A549 (cell line): ENCODE measurements at regions not wholly inside any gene's neighbourhood (a gene's known extent, or its start where the extent isn't known, plus 50 kb on each side); places are given as distances from the start of the nearest gene placed in this dataset.

Experiments used
- ATAC-seq, 2 experiments: fragments of 200-7000 bp in 1 of 2; fragments of >200 bp in 1 of 2; cut with Nextera tagmentation in 1 of 2; cut with Tn5 transposase in 1 of 2; 3 replicates each; pipeline versions ENCODE4 v1.8.0 to v1.9.1; 2018 to 2020; ENCODE audit warnings: mild to moderate bottlenecking in 1 of 2, moderate library complexity in 1 of 2
- CTCF ChIA-PET: fragments of 300-600 bp; sonication (Branson Sonifier 250); formaldehyde crosslinking; extraction: SDS; loops from one replicate; lab custom pipeline; 2021; ENCODE audit warnings: antibody characterized with exemption, inconsistent platforms; lab: Yijun Ruan, JAX
- POLR2A ChIA-PET: fragments of 350-600 bp; formaldehyde crosslinking; extraction: SDS; loops from one replicate; lab custom pipeline; 2021; ENCODE audit warnings: antibody characterized with exemption, inconsistent platforms; lab: Yijun Ruan, JAX
- DNase-seq, 2 experiments: peaks; one replicate each; pipeline versions ENCODE4 v3.0.0 to v3.0.0-alpha.2; 2011 to 2016; ENCODE audit warnings: low read depth in 1 of 2, low spot score in 1 of 2
- FAIRE-seq: peaks from 2 replicates; lab custom pipeline; 2011; peaks lifted over from hg19 to GRCh38; lab: Jason Lieb, UNC
- H3K27ac ChIP-seq, 2 experiments: fragments of >200 bp; sonication (Bioruptor Twin); formaldehyde crosslinking; 3 replicates each; pipeline ENCODE4 v1.5.1; 2016 to 2017
- H3K4me1 ChIP-seq: fragments of >200 bp; sonication (Bioruptor Twin); formaldehyde crosslinking; 3 replicates; pipeline ENCODE4 v1.6.1; 2016
- H3K4me2 ChIP-seq: fragments of >200 bp; sonication (Bioruptor Twin); formaldehyde crosslinking; 3 replicates; pipeline ENCODE4 v1.6.1; 2016
- H3K4me3 ChIP-seq: fragments of >200 bp; sonication (Bioruptor Twin); formaldehyde crosslinking; 3 replicates; pipeline ENCODE4 v1.5.1; 2016
- H3K9me3 ChIP-seq: fragments of >200 bp; sonication (Bioruptor Twin); formaldehyde crosslinking; 3 replicates; pipeline ENCODE4 v1.6.1; 2016
- BCL3 ChIP-seq: fragments of >200 bp; sonication (Bioruptor Twin); formaldehyde crosslinking; IDR thresholded peaks from 3 replicates; pipeline ENCODE4 v1.6.1; 2016
- CHD4 ChIP-seq: fragments of 200-600 bp; sonication (generic); IDR thresholded peaks from 2 replicates; pipeline ENCODE4 v1.6.1; 2016; ENCODE audit warnings: antibody characterized with exemption, mild to moderate bottlenecking, borderline replicate concordance
- CTCF ChIP-seq: fragments of >200 bp; sonication (Bioruptor Twin); formaldehyde crosslinking; IDR thresholded peaks from 3 replicates; pipeline ENCODE4 v1.5.1; 2016
- ESRRA ChIP-seq: fragments of 150-350 bp; IDR thresholded peaks from 2 replicates; pipeline ENCODE4 v1.6.1; 2014; ENCODE audit warnings: mild to moderate bottlenecking, low read length, borderline replicate concordance
- FOSB ChIP-seq: fragments of 250-450 bp; sonication (Bioruptor Pico); IDR thresholded peaks from 2 replicates; pipeline ENCODE4 v1.5.0; 2020; ENCODE audit warnings: mild to moderate bottlenecking, moderate library complexity
- FOXS1 ChIP-seq: fragments of 250-450 bp; sonication (Bioruptor Pico); IDR thresholded peaks from 2 replicates; pipeline ENCODE4 v1.5.0; 2020; ENCODE audit warnings: mild to moderate bottlenecking, moderate library complexity
- HMGXB4 ChIP-seq: fragments of 250-450 bp; sonication (Bioruptor Pico); IDR thresholded peaks from 2 replicates; pipeline ENCODE4 v1.5.0; 2021; ENCODE audit warnings: mild to moderate bottlenecking, moderate library complexity, borderline replicate concordance
- JUNB ChIP-seq: fragments of >200 bp; sonication (Bioruptor Twin); formaldehyde crosslinking; IDR thresholded peaks from 2 replicates; pipeline ENCODE4 v1.6.1; 2016
- MAFK ChIP-seq: fragments of 450-650 bp; IDR thresholded peaks from 2 replicates; pipeline ENCODE4 v1.6.1; 2014; ENCODE audit not compliant: partially characterized antibody
- MAZ ChIP-seq: fragments of 150-350 bp; IDR thresholded peaks from 2 replicates; pipeline ENCODE4 v1.6.1; 2014; ENCODE audit warnings: antibody characterized with exemption, low read depth, low read length, borderline replicate concordance
- NR3C1 ChIP-seq: fragments of >200 bp; sonication (Bioruptor Twin); formaldehyde crosslinking; IDR thresholded peaks from 3 replicates; pipeline ENCODE4 v1.6.1; 2017
- POLR2A ChIP-seq: IDR thresholded peaks from 2 replicates; pipeline ENCODE4 v1.6.1; 2012; ENCODE audit warnings: mild to moderate bottlenecking, low read length
- REST ChIP-seq: fragments of 200-600 bp; sonication (generic); IDR thresholded peaks from 2 replicates; pipeline ENCODE4 v1.6.1; 2016; ENCODE audit warnings: antibody characterized with exemption, mild to moderate bottlenecking, moderate library complexity
- RFX5 ChIP-seq: fragments of 450-650 bp; IDR thresholded peaks from 2 replicates; pipeline ENCODE4 v1.7.1; 2014; ENCODE audit warnings: antibody characterized with exemption, mild to moderate bottlenecking, moderate library complexity
- ZC3H11A ChIP-seq: fragments of 450-650 bp; IDR thresholded peaks from 2 replicates; pipeline ENCODE4 v1.6.1; 2014; ENCODE audit warnings: antibody characterized with exemption, mild to moderate bottlenecking
- ZFP36 ChIP-seq: fragments of 450-650 bp; IDR thresholded peaks from 2 replicates; pipeline ENCODE4 v1.6.1; 2014; ENCODE audit warnings: borderline replicate concordance; ENCODE audit not compliant: partially characterized antibody
- ZSCAN20 ChIP-seq: fragments of 250-450 bp; sonication (Bioruptor Pico); IDR thresholded peaks from 2 replicates; pipeline ENCODE4 v1.8.0; 2022; ENCODE audit warnings: mild to moderate bottlenecking, moderate library complexity
- WGBS: methylation state at CpG from one replicate; pipeline ENCODE4 v1.1.6; 2017; ENCODE audit errors: missing lambda C conversion rate; 5-methylcytosine and 5-hydroxymethylcytosine counted together
- TF ChIP-seq, protein P1 (sequence below): IDR thresholded peaks from 2 replicates; pipeline ENCODE4 v1.6.1; 2012; ENCODE audit warnings: low read depth, borderline replicate concordance
- TF ChIP-seq, protein P2 (sequence below): IDR thresholded peaks from 2 replicates; pipeline ENCODE4 v1.6.1; 2012
- TF ChIP-seq, protein P3 (sequence below): fragments of 250-450 bp; sonication (Bioruptor Pico); IDR thresholded peaks from 2 replicates; pipeline ENCODE4 v1.5.0; 2020; ENCODE audit warnings: low read depth, mild to moderate bottlenecking, moderate library complexity
- TF ChIP-seq, protein P4 (sequence below): fragments of >200 bp; sonication (Bioruptor Twin); formaldehyde crosslinking; IDR thresholded peaks from 2 replicates; pipeline ENCODE4 v1.6.1; 2016
- TF ChIP-seq, protein P5 (sequence below): IDR thresholded peaks from 2 replicates; pipeline ENCODE4 v1.6.1; 2012

- H3K27ac ChIP-seq = no peak overlapping the region
- ChIA-PET POLR2A (no interaction called here), CTCF (no interaction called here)
- H3K4me2 ChIP-seq = no peak overlapping the region
- ATAC-seq (no peak), DNase-seq (no peak), FAIRE-seq (no peak)
- no peaks in the 10 kb centered on the region for H3K9me3 ChIP-seq
- no peak overlapping the region for H3K4me3 ChIP-seq
- H3K4me1 ChIP-seq = no peaks in the 10 kb centered on the region
- TF ChIP-seq FOSB (no peak), ESRRA (no peak), ZC3H11A (no peak), POLR2A (no peak), RFX5 (no peak), REST (no peak), FOXS1 (no peak), BCL3 (no peak), NR3C1 (no peak), HMGXB4 (no peak)
- TF ChIP-seq, protein P1, sequence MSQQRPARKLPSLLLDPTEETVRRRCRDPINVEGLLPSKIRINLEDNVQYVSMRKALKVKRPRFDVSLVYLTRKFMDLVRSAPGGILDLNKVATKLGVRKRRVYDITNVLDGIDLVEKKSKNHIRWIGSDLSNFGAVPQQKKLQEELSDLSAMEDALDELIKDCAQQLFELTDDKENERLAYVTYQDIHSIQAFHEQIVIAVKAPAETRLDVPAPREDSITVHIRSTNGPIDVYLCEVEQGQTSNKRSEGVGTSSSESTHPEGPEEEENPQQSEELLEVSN = no peak
- TF ChIP-seq, protein P2, sequence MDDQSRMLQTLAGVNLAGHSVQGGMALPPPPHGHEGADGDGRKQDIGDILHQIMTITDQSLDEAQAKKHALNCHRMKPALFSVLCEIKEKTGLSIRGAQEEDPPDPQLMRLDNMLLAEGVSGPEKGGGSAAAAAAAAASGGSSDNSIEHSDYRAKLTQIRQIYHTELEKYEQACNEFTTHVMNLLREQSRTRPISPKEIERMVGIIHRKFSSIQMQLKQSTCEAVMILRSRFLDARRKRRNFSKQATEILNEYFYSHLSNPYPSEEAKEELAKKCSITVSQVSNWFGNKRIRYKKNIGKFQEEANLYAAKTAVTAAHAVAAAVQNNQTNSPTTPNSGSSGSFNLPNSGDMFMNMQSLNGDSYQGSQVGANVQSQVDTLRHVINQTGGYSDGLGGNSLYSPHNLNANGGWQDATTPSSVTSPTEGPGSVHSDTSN = no peak
- TF ChIP-seq, protein P3, sequence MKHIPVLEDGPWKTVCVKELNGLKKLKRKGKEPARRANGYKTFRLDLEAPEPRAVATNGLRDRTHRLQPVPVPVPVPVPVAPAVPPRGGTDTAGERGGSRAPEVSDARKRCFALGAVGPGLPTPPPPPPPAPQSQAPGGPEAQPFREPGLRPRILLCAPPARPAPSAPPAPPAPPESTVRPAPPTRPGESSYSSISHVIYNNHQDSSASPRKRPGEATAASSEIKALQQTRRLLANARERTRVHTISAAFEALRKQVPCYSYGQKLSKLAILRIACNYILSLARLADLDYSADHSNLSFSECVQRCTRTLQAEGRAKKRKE = no peak
- TF ChIP-seq, protein P4, sequence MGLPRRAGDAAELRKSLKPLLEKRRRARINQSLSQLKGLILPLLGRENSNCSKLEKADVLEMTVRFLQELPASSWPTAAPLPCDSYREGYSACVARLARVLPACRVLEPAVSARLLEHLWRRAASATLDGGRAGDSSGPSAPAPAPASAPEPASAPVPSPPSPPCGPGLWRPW = no peak
- WGBS = 10% methylated on average over 3 of the region's 3 CpGs
Measured at GRCh38 chr7:137093198-137093597, 224.7 kb downstream of the CHRM2 start.

GRCh38 chr7:137091396-137091795 is 222.9 kb downstream of the CHRM2 start:
- FAIRE-seq (no peak), ATAC-seq (no peak), DNase-seq (no peak)
- Histone ChIP-seq H3K4me2 (no peak overlapping the region), H3K4me3 (no peak overlapping the region), H3K27ac (no peak overlapping the region), H3K4me1 (no peaks in the 10 kb centered on the region), H3K9me3 (no peaks in the 10 kb centered on the region)
- WGBS = 5% methylated on average over 2 of the region's 2 CpGs
- ChIA-PET CTCF (no interaction called here), POLR2A (no interaction called here)
- TF ChIP-seq MAFK = no peak
- TF ChIP-seq JUNB = no peak
- no peak for TF ChIP-seq ZC3H11A
- no peak for TF ChIP-seq MAZ
- no peak for TF ChIP-seq ZFP36
- TF ChIP-seq RFX5 = no peak
- no peak for TF ChIP-seq CTCF
- no peak for TF ChIP-seq CHD4
- TF ChIP-seq, protein P5, sequence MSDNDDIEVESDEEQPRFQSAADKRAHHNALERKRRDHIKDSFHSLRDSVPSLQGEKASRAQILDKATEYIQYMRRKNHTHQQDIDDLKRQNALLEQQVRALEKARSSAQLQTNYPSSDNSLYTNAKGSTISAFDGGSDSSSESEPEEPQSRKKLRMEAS = no peak
- no peak for TF ChIP-seq REST
- TF ChIP-seq ZSCAN20 = no peak
